OCI-LY1 (cell line): ENCODE measurements at regions not wholly inside any gene's neighbourhood (a gene's known extent, or its start where the extent isn't known, plus 50 kb on each side); places are given as distances from the start of the nearest gene placed in this dataset.

ENCODE experiments used
- EZH2 ChIP-seq: fragments of 200-600 bp; sonication (generic), shearing (Covaris generic); IDR thresholded peaks from 2 replicates; pipeline ENCODE4 v1.8.0; 2017; ENCODE audit warnings: borderline replicate concordance, mixed run types, mild to moderate bottlenecking, antibody characterized with exemption, low read length, moderate library complexity, mixed read lengths
- TF ChIP-seq, protein P1 (sequence below): fragments of 200-600 bp; sonication (generic), shearing (Covaris generic); IDR thresholded peaks from 2 replicates; pipeline ENCODE4 v1.5.1; 2017; ENCODE audit warnings: mild to moderate bottlenecking, antibody characterized with exemption, low read length, moderate library complexity, mixed read lengths

DNA sequence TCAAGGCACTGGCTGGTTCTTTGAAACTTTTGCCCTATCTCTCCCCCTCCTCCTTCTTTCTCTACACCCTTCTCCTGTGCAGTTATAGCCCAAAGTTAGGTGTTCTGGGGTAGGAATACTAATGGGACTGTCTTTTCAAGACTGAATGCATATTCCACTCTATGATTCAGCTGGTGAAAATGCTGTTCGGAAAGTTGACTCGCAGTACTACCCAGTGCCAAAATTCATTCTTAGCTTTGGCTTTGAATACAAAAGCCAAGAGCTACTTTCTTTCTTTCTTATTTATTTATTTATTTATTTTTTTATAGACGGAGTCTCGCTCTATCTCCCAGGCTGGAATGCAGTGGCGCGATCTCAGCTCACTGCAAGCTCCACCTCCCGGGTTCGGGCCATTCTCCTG lies 249.2 kb downstream of the ETNK1 start:
- TF ChIP-seq, protein P1, sequence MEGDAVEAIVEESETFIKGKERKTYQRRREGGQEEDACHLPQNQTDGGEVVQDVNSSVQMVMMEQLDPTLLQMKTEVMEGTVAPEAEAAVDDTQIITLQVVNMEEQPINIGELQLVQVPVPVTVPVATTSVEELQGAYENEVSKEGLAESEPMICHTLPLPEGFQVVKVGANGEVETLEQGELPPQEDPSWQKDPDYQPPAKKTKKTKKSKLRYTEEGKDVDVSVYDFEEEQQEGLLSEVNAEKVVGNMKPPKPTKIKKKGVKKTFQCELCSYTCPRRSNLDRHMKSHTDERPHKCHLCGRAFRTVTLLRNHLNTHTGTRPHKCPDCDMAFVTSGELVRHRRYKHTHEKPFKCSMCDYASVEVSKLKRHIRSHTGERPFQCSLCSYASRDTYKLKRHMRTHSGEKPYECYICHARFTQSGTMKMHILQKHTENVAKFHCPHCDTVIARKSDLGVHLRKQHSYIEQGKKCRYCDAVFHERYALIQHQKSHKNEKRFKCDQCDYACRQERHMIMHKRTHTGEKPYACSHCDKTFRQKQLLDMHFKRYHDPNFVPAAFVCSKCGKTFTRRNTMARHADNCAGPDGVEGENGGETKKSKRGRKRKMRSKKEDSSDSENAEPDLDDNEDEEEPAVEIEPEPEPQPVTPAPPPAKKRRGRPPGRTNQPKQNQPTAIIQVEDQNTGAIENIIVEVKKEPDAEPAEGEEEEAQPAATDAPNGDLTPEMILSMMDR: no peak
- no peak for TF ChIP-seq EZH2
